GM23248 (cell line): ENCODE measurements at regions not wholly inside any gene's neighbourhood (a gene's known extent, or its start where the extent isn't known, plus 50 kb on each side); places are given as distances from the start of the nearest gene placed in this dataset.

Experiments
- DNase-seq: peaks from one replicate; pipeline ENCODE4 v3.0.0-alpha.2; 2015
- H2AFZ ChIP-seq: fragments of 200-600 bp; sonication (generic); 2 replicates; pipeline ENCODE4 v1.6.1; 2016; ENCODE audit warnings: antibody characterized with exemption
- H3F3A ChIP-seq: fragments of 200-600 bp; sonication (generic); 2 replicates; pipeline ENCODE4 v1.6.1; 2016; ENCODE audit warnings: mild to moderate bottlenecking, antibody characterized with exemption, mixed run types; ENCODE audit not compliant: insufficient read depth
- H3K27ac ChIP-seq: fragments of 200-600 bp; sonication (generic); 2 replicates; pipeline ENCODE4 v1.5.1; 2016; ENCODE audit warnings: mild to moderate bottlenecking
- H3K27me3 ChIP-seq: fragments of 200-600 bp; sonication (generic); replicated peaks from 2 replicates; pipeline ENCODE4 v1.6.1; 2016; ENCODE audit warnings: mild to moderate bottlenecking; ENCODE audit not compliant: insufficient read depth
- H3K36me3 ChIP-seq: fragments of 200-600 bp; sonication (generic); 2 replicates; pipeline ENCODE4 v1.6.1; 2016; ENCODE audit warnings: low read depth, mild to moderate bottlenecking
- H3K4me1 ChIP-seq: fragments of 200-600 bp; sonication (generic); 2 replicates; pipeline ENCODE4 v1.6.1; 2016; ENCODE audit warnings: mild to moderate bottlenecking; ENCODE audit not compliant: insufficient read depth
- H3K4me2 ChIP-seq: fragments of 200-600 bp; sonication (generic); one replicate; pipeline ENCODE4 v1.6.1; 2016; ENCODE audit warnings: mild to moderate bottlenecking; ENCODE audit not compliant: unreplicated experiment
- H3K4me3 ChIP-seq: fragments of 200-600 bp; sonication (generic); 2 replicates; pipeline ENCODE4 v1.5.1; 2016; ENCODE audit warnings: mild to moderate bottlenecking
- H3K79me2 ChIP-seq: fragments of 200-600 bp; sonication (generic); 2 replicates; pipeline ENCODE4 v1.6.1; 2016; ENCODE audit warnings: mild to moderate bottlenecking; ENCODE audit not compliant: insufficient read depth
- H3K9ac ChIP-seq: fragments of 200-600 bp; sonication (generic); 2 replicates; pipeline ENCODE4 v1.6.1; 2016; ENCODE audit warnings: mild to moderate bottlenecking
- H3K9me2 ChIP-seq: fragments of 200-600 bp; sonication (generic); 2 replicates; pipeline ENCODE4 v1.6.1; 2016; ENCODE audit warnings: mixed run types, mild to moderate bottlenecking, moderate library complexity; ENCODE audit not compliant: insufficient read depth
- H3K9me3 ChIP-seq: fragments of 200-600 bp; sonication (generic); one replicate; pipeline ENCODE4 v1.6.1; 2017; ENCODE audit warnings: low read depth
- H4K20me1 ChIP-seq: fragments of 200-600 bp; sonication (generic); 2 replicates; pipeline ENCODE4 v1.6.0; 2016; ENCODE audit not compliant: insufficient read depth
- EZH2 ChIP-seq: fragments of 200-600 bp; sonication (generic); IDR thresholded peaks from 2 replicates; pipeline ENCODE4 v1.6.1; 2018; ENCODE audit warnings: antibody characterized with exemption, mild to moderate bottlenecking; ENCODE audit not compliant: insufficient read depth, poor library complexity, severe bottlenecking
- EZH2phosphoT487 ChIP-seq: fragments of 200-600 bp; sonication (generic); IDR thresholded peaks from 2 replicates; pipeline ENCODE4 v1.6.1; 2018; ENCODE audit warnings: antibody characterized with exemption, moderate library complexity, mild to moderate bottlenecking, low read depth; ENCODE audit not compliant: insufficient read depth
- WGBS, 2 experiments: methylation state at CpG; one replicate each; pipeline ENCODE4 v1.1.6; 2015 to 2017; ENCODE audit warnings: low lambda C conversion rate in 2 of 2, low coverage in 1 of 2; ENCODE audit errors: missing lambda C conversion rate in 2 of 2; 5-methylcytosine and 5-hydroxymethylcytosine counted together
- in situ Hi-C: fragments of 300-500 bp; cut with MboI; formaldehyde crosslinking; loops from 2 replicates; pipeline ENCODE4 v1.15.0; 2020

DNA sequence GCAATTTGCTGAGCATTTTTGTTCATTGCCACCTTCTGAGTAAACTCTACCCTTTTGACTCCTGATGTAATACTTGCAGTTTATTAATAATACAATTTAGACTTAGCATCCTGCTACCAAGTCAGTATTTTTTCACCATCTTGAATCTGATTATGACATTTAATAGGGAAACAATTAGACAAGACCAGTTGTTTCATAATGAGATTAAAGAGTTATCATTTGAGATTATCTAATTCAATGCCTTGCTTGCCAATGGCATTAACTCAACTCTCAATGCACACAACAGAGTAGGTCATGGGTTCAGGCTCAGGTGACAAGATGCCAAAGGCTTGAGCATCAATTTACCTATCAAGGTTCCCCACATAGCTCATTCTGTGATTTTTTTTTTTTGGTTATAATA, 488.4 kb downstream of the DISC1 start:
- Histone ChIP-seq H3K27me3 (no peaks in the 10 kb centered on the region), H3K9me3 (no peaks in the 10 kb centered on the region), H3K4me2 (no peak overlapping the region), H3K27ac (no peak overlapping the region), H3K4me1 (no peaks in the 10 kb centered on the region), H3K4me3 (no peak overlapping the region), H4K20me1 (no peaks in the 10 kb centered on the region), H3K79me2 (no peaks in the 10 kb centered on the region), H3F3A (no peaks in the 10 kb centered on the region), H2AFZ (no peak overlapping the region), H3K36me3 (no peaks in the 10 kb centered on the region), H3K9me2 (no peaks in the 10 kb centered on the region), H3K9ac (no peak overlapping the region)
- TF ChIP-seq EZH2phosphoT487 (no peak), EZH2 (no peak)
- DNase-seq, result no peak
- in situ Hi-C loops, result no loop called here

DNA sequence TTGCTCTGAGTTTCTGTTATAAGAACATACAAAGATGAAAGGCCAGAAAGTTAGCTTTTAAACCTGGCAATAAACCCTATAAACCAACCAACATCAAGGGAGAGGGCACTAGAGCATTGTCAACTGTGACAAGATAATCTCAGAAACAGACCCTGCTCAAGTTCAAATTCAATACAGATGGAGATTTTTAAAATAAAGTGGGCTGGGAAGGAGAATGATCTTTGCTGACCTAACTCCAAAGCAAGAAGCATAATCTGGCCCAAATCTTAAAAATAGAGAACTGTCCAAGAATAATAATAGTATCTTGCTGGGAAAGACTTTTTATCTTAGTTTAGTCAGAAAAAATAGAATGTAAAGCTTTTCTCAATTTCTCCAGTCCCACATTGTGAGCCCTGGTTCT, 485.5 kb downstream of the DISC1 start:
- no peak for TF ChIP-seq EZH2phosphoT487
- TF ChIP-seq EZH2, result no peak
- no peaks in the 10 kb centered on the region for H3K9me3 ChIP-seq
- DNase-seq, result no peak
- H3K9ac ChIP-seq, result no peak overlapping the region
- no peaks in the 10 kb centered on the region for H3K9me2 ChIP-seq
- H3K79me2 ChIP-seq, result no peaks in the 10 kb centered on the region
- no peaks in the 10 kb centered on the region for H3K27me3 ChIP-seq
- in situ Hi-C loops, result no loop called here
- no peaks in the 10 kb centered on the region for H3K4me1 ChIP-seq
- no peak overlapping the region for H3K4me3 ChIP-seq
- H4K20me1 ChIP-seq, result no peaks in the 10 kb centered on the region
- no peak overlapping the region for H2AFZ ChIP-seq
- no peak overlapping the region for H3K4me2 ChIP-seq
- H3F3A ChIP-seq, result no peaks in the 10 kb centered on the region
- H3K36me3 ChIP-seq, result no peaks in the 10 kb centered on the region
- H3K27ac ChIP-seq, result no peak overlapping the region

DNA sequence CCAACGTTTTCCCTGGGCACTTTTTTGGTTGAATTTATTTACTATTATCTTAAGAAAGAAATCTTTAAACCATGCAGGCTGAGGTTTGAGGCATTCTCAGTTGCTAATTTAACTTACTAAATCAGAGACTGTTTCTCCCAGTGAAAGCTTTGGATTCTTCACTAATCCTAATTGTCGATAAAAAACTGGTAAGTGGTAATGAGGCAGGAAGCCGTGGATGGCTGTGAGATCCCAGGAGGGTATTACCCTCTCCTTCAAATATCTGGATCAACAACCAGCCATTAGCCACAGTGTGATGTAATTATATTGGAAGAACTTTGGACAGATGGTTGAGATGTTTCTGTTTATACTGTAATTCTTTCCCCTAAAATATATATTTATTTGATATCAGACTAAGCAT, 485.0 kb downstream of the DISC1 start:
- Histone ChIP-seq H3K9ac (no peak overlapping the region), H3K79me2 (no peaks in the 10 kb centered on the region), H4K20me1 (no peaks in the 10 kb centered on the region), H2AFZ (no peak overlapping the region), H3F3A (no peaks in the 10 kb centered on the region), H3K27me3 (no peaks in the 10 kb centered on the region), H3K4me1 (no peaks in the 10 kb centered on the region), H3K4me3 (no peak overlapping the region), H3K9me3 (no peaks in the 10 kb centered on the region), H3K36me3 (no peaks in the 10 kb centered on the region), H3K27ac (no peak overlapping the region), H3K4me2 (no peak overlapping the region), H3K9me2 (no peaks in the 10 kb centered on the region)
- TF ChIP-seq EZH2 (no peak), EZH2phosphoT487 (no peak)
- DNase-seq, result no peak
- 2 to 7% methylated on average over 3 of the region's 3 CpGs for WGBS, 2 experiments
- in situ Hi-C loops, result no loop called here

DNA sequence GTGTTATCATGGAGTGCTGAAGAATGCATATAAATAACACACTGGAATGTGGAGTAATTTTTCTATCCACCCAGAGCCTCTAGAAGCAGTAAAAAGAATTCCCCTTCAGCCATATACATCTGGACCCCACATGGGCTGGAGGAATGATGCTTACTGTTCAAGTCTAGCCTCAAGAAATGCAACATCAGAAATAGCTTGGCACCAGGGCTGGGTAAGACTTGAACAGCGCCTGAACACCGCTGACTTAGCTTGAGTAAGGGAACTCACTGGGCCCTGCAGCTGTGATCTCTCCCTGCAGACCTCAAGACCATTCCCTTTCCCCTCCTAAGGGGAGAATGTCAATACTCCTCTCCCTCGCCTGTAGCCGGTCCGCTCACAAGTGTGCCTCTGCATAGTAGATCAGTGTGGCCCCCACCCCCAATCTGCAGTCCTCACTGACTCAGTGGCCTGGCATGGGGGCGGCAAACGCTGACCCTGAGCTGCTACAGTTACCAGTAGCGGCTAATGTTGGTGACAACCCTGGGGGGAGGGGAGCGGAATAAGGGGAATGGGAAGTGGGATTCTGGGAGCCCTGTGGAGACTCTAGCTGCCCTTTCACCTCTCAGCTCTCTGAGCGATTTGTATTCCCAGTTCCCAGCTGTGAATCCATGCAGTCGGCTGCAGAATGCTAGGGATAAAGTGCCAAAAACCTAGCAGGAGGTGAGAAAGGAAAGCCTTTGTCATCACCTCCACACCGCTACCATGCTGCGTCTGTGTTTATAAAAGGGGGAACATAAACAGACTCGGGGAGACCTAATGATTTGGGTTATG, 483.9 kb downstream of the DISC1 start:
- H3K9ac ChIP-seq, result no peak overlapping the region
- no peak overlapping the region for H3K27ac ChIP-seq
- H3K4me3 ChIP-seq, result no peak overlapping the region
- no peaks in the 10 kb centered on the region for H3K9me3 ChIP-seq
- no peaks in the 10 kb centered on the region for H3K27me3 ChIP-seq
- no peaks in the 10 kb centered on the region for H3K9me2 ChIP-seq
- peak; percentile 20 for DNase-seq
- H3K4me1 ChIP-seq, result no peaks in the 10 kb centered on the region
- H3K4me2 ChIP-seq, result no peak overlapping the region
- no peaks in the 10 kb centered on the region for H3K79me2 ChIP-seq
- in situ Hi-C loops, result no loop called here
- TF ChIP-seq EZH2phosphoT487, result no peak
- TF ChIP-seq EZH2, result no peak
- H2AFZ ChIP-seq, result no peak overlapping the region
- no peaks in the 10 kb centered on the region for H3F3A ChIP-seq
- WGBS, 2 experiments, result 71 to 77% methylated on average over 14 of the region's 14 CpGs
- no peaks in the 10 kb centered on the region for H4K20me1 ChIP-seq
- no peaks in the 10 kb centered on the region for H3K36me3 ChIP-seq

GRCh38 chr1:232109391-232109790, 482.8 kb downstream of the DISC1 start:
- Histone ChIP-seq H3K4me3 (no peak overlapping the region), H3K9me3 (no peaks in the 10 kb centered on the region), H2AFZ (no peak overlapping the region), H3K27ac (no peak overlapping the region), H3K4me2 (no peak overlapping the region), H3K9ac (no peak overlapping the region), H3F3A (no peaks in the 10 kb centered on the region), H3K79me2 (no peaks in the 10 kb centered on the region), H4K20me1 (no peaks in the 10 kb centered on the region), H3K9me2 (no peaks in the 10 kb centered on the region), H3K4me1 (no peaks in the 10 kb centered on the region), H3K27me3 (no peaks in the 10 kb centered on the region), H3K36me3 (no peaks in the 10 kb centered on the region)
- in situ Hi-C loops, result no loop called here
- DNase-seq, result no peak
- 50 to 59% methylated on average over 1 of the region's 1 CpG for WGBS, 2 experiments
- TF ChIP-seq EZH2phosphoT487, result no peak
